Omental fat pad (tissue), 3 donors: ENCODE measurements at regions not wholly inside any gene's neighbourhood (a gene's known extent, or its start where the extent isn't known, plus 50 kb on each side); places are given as distances from the start of the nearest gene placed in this dataset.

Experiments
- ATAC-seq: fragments of 150-250 bp; one replicate; pipeline ENCODE4 v1.9.1; 2016; ENCODE audit warnings: mild to moderate bottlenecking, moderate library complexity; ENCODE audit not compliant: low FRiP score
- DNase-seq: peaks from one replicate; pipeline ENCODE4 v3.0.0-alpha.2; 2019; ENCODE audit warnings: low spot score
- TF ChIP-seq, protein P1 (sequence below), 3 donors: fragments of 450-650 bp; IDR thresholded peaks; one replicate each; pipeline ENCODE4 v1.5.1; 2016 to 2017; ENCODE audit warnings: antibody characterized with exemption in 3 of 3, mild to moderate bottlenecking in 3 of 3, moderate library complexity in 2 of 3

DNA sequence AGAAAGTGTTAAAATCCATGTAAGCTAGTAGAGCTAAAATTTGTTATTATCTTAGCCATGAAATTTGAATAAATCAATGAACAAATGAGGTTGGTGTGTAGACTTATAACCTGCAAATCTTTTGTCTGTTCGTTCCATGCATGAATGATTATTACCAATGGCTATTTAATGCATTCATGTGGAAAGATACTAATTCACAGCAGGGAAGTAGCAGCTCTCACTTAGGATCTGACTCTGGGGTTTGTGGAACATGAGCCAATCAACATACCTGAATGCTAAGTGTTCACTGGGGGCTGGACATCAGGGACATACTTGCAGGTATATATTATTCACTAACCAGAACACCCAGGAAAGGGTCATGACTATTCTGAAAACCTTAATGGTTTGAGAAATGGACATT is 444.1 kb downstream of the STIM2 start:
- ATAC-seq (no peak), DNase-seq (no peak)
- TF ChIP-seq, protein P1, sequence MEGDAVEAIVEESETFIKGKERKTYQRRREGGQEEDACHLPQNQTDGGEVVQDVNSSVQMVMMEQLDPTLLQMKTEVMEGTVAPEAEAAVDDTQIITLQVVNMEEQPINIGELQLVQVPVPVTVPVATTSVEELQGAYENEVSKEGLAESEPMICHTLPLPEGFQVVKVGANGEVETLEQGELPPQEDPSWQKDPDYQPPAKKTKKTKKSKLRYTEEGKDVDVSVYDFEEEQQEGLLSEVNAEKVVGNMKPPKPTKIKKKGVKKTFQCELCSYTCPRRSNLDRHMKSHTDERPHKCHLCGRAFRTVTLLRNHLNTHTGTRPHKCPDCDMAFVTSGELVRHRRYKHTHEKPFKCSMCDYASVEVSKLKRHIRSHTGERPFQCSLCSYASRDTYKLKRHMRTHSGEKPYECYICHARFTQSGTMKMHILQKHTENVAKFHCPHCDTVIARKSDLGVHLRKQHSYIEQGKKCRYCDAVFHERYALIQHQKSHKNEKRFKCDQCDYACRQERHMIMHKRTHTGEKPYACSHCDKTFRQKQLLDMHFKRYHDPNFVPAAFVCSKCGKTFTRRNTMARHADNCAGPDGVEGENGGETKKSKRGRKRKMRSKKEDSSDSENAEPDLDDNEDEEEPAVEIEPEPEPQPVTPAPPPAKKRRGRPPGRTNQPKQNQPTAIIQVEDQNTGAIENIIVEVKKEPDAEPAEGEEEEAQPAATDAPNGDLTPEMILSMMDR (IDR thresholded peaks at IDR 0.05) = no peak

DNA sequence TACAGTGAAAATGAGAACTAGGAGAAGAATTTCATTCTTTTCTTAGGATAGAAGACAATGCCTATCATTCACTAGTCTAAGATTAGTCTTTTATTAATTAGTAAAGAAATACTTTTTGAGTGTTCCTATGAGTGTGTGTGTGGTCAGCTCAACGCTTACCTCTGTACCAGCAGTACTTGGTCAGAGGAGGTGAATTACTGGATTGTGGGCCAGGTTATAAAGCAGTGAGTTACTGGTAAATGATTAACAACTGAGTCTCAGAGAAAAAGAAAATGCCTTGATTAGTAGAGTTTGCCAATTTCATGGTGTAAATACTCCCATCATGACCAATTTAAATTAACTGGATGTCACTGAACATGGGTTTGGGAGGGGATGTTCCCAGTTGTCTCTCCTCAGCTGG is 444.6 kb downstream of the STIM2 start:
- TF ChIP-seq, protein P1 (IDR thresholded peaks at IDR 0.05) = no peak
- DNase-seq (no peak), ATAC-seq (no peak)

DNA sequence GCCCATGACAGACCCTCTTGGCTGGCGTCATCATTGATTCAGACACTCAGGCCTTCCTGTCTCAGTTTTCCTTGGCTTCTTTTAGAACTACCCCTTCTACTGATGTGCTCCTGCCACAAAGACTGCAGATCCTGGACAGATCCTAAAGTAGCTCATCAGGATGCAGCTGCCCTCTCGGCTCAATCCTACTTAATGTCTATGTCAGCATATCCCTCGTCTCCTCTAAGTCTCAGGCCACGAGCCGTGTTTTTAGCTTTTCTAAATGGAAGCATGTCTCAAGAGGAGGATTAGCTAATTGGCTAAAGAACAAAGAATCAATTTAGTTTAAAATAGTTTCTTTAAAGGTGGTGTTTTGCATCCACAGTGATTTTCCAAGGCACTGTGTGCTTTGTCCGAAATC is 447.7 kb downstream of the STIM2 start:
- DNase-seq (no peak), ATAC-seq (no peak)
- TF ChIP-seq, protein P1 (IDR thresholded peaks at IDR 0.05) = no peak

DNA sequence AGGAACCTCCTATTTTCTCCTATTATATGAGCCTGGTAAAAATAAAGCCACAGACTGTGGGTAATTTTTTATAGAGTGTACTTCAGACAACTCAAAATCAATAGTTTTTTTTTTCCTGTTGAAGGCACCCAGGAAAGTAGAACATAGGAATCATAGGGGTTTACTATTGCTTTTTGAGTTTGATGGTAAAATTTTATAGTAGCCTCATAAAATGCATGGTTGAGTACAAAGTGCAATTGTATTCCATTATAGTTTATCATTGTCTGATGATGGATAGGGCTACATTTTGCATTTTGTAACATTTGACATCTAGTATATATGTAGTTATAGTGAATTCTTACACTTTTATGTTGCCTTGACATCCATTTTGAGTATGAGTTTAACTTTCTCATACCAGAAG is 455.0 kb downstream of the STIM2 start:
- TF ChIP-seq, protein P1 (IDR thresholded peaks at IDR 0.05) = no peak
- DNase-seq (no peak), ATAC-seq (no peak)

DNA sequence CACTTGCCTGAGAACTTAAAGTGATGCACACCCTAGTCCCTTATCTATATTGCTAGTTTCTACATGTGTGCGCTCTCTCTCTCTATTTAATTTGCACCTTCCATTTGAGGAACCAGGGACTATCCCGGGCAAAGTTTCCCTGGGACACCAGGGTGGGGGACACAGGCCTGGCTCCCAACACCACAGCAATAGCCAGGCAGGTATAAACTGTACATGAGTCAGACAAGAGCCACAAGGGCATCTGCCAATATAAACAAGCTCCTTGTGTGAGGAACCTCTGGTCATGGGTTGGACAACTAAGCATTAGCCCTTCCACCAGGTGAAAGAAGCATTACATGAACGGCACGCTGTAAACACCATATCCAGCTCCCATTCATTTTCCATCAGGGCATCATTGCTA is 455.5 kb downstream of the STIM2 start:
- TF ChIP-seq, protein P1 (IDR thresholded peaks at IDR 0.05) = no peak
- DNase-seq (no peak), ATAC-seq (no peak)

DNA sequence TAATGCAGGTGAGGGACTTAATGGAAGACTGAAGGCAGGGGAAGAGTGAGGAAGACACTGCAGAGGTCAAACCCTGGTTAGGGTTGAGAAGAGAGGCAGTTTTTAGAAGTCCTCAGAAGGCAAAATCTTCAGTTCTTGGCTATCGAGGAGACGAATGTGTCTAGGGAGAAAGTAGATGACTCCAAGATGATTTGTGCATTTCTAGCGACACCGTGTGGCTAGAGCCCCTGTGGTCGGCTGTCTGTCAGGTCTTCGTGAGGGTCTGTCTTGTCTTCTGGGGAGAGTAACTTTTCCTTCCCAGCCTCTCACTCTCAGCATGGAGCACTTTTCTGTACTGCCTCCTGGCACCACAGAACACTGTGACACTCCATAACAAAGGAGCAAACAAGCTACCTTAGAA is 458.1 kb downstream of the STIM2 start:
- DNase-seq (no peak), ATAC-seq (no peak)
- TF ChIP-seq, protein P1 (IDR thresholded peaks at IDR 0.05) = no peak

DNA sequence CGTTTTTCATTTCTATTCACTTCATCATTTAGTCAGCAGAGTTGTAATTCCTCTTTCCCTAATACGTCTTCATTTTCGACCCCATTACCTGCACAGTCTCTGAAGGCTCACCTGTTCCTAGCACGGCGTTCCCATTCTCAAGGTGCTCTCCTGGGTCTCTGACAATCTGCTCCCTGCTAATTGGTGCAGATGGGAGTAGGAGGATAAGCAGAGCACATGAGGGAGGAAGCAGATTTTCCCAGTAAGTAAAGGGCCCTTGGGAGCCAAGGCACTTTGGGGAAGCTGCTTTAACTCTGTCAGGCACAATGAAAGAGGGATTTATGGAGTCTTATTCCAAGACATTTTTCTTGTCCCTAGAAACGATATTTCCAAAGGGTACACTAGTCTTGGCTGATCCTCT is 466.4 kb downstream of the STIM2 start:
- DNase-seq = no peak
- ATAC-seq = no peak
- TF ChIP-seq, protein P1 (IDR thresholded peaks at IDR 0.05) = no peak
